PC-3 (cell line): ENCODE measurements at regions not wholly inside any gene's neighbourhood (a gene's known extent, or its start where the extent isn't known, plus 50 kb on each side); places are given as distances from the start of the nearest gene placed in this dataset.
"Not testable (repeated sequence)": the region's sequence is repeated elsewhere in the genome, so short reads cannot be mapped to it uniquely, and the experiment has no call there.

Source experiments
- EZH2 ChIP-seq: fragments of 300-600 bp; sonication (generic); IDR thresholded peaks from one replicate; pipeline ENCODE4 v1.6.1; 2017; ENCODE audit warnings: antibody characterized with exemption, mild to moderate bottlenecking, low read length; ENCODE audit not compliant: unreplicated experiment
- TF ChIP-seq, protein P1 (sequence below): fragments of 300-600 bp; sonication (generic); conservative IDR thresholded peaks from 2 replicates; pipeline ENCODE4 v1.5.1; 2017; ENCODE audit warnings: antibody characterized with exemption, low read depth, mild to moderate bottlenecking, low read length

DNA sequence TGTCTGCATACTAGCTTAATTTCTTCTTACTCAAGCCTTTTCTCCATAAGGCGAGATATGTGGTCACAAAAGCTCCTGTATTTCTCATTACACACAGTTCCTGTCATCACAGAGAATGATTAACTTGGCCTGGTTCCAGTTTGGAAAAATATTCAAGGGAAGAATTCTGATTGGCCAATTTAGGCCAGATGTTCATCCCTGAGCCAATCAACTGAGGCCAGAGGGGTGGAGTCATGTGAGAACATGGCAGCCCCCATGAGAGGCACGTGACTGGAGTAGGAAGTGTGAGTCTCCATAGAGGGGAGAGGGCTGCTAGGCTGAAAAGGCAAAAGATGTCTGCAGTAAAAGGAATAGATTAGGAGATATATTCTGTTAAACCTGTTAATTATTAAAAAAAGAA lies 167.5 kb upstream of the FRG2C start:
- TF ChIP-seq EZH2: not testable (repeated sequence)
- TF ChIP-seq, protein P1, sequence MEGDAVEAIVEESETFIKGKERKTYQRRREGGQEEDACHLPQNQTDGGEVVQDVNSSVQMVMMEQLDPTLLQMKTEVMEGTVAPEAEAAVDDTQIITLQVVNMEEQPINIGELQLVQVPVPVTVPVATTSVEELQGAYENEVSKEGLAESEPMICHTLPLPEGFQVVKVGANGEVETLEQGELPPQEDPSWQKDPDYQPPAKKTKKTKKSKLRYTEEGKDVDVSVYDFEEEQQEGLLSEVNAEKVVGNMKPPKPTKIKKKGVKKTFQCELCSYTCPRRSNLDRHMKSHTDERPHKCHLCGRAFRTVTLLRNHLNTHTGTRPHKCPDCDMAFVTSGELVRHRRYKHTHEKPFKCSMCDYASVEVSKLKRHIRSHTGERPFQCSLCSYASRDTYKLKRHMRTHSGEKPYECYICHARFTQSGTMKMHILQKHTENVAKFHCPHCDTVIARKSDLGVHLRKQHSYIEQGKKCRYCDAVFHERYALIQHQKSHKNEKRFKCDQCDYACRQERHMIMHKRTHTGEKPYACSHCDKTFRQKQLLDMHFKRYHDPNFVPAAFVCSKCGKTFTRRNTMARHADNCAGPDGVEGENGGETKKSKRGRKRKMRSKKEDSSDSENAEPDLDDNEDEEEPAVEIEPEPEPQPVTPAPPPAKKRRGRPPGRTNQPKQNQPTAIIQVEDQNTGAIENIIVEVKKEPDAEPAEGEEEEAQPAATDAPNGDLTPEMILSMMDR: not testable (repeated sequence)
